ENCODE measurements at regions not wholly inside any gene's neighbourhood (a gene's known extent, or its start where the extent isn't known, plus 50 kb on each side); places are given as distances from the start of the nearest gene placed in this dataset.

DNA sequence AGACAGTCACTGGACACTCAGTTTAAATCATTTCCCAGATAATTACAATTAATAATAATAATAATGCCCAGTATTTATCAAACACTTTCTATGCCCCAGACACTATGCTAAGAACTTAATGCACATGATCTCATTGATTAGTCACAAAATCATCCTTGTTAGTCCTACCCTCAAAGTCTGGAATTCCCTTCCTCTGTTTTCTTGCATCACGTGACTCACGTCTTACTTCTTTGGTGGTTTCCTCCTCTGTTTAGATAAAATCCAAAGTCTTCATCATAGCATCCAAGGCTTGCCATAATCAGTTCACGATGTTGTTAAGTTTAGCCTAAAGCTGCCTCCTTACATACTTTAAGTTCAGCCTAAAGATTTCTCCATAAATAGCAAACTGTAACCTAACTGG is 471.9 kb downstream of the PMP22 start:
- TF ChIP-seq EZH2 (optimal IDR thresholded peaks at IDR 0.05; ENCODE audit: low read depth, low read length) (no peak), EZH2phosphoT487 (IDR thresholded peaks at IDR 0.05; ENCODE audit: low read length) (no peak)
- TF ChIP-seq, protein P1, sequence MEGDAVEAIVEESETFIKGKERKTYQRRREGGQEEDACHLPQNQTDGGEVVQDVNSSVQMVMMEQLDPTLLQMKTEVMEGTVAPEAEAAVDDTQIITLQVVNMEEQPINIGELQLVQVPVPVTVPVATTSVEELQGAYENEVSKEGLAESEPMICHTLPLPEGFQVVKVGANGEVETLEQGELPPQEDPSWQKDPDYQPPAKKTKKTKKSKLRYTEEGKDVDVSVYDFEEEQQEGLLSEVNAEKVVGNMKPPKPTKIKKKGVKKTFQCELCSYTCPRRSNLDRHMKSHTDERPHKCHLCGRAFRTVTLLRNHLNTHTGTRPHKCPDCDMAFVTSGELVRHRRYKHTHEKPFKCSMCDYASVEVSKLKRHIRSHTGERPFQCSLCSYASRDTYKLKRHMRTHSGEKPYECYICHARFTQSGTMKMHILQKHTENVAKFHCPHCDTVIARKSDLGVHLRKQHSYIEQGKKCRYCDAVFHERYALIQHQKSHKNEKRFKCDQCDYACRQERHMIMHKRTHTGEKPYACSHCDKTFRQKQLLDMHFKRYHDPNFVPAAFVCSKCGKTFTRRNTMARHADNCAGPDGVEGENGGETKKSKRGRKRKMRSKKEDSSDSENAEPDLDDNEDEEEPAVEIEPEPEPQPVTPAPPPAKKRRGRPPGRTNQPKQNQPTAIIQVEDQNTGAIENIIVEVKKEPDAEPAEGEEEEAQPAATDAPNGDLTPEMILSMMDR (IDR thresholded peaks at IDR 0.05; ENCODE audit: low read length), result no peak
- DNase-seq, result no peak
- Histone ChIP-seq H3K9me2 (replicated peaks; ENCODE audit: insufficient read depth, low read length) (no peaks in the 10 kb centered on the region), H4K20me1 (ENCODE audit: insufficient read depth, low read length) (no peaks in the 10 kb centered on the region), H3K79me2 (ENCODE audit: low read length) (no peaks in the 10 kb centered on the region), H3K27me3 (replicated peaks; ENCODE audit: insufficient read depth, low read length) (no peaks in the 10 kb centered on the region), H3K36me3 (replicated peaks; ENCODE audit: insufficient read depth, low read length) (no peaks in the 10 kb centered on the region), H2AFZ (ENCODE audit: low read length) (no peak overlapping the region), H3K27ac (ENCODE audit: low read length) (no peak overlapping the region), H3F3A (ENCODE audit: insufficient read depth, low read length) (no peaks in the 10 kb centered on the region), H3K9me3 (replicated peaks; ENCODE audit: insufficient read depth, low read length) (no peaks in the 10 kb centered on the region), H3K4me2 (ENCODE audit: low read depth, low read length) (no peak overlapping the region), H3K4me3 (ENCODE audit: low read length) (no peak overlapping the region), H3K4me1 (ENCODE audit: low read length) (no peaks in the 10 kb centered on the region), H3K9ac (ENCODE audit: low read length) (no peak overlapping the region)

DNA sequence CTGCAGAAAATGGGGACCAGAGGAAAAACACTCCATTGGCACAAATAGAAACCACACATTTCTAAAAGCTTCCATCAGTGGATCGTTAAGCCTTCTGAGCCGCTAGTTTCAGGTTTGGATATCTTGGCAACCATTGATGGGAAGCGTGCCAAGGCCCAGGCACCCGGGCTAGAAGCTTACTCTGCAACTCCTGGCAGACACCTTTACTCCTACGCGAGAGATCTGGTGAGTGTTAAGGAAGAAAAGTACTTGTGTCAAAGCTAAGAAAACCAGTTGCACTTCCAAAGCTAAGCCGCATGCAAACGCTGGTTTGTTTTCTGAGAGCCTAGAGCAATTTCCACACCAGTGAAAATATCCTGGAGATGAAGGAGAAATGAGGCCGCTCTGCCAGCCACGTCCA is 472.4 kb downstream of the PMP22 start:
- Histone ChIP-seq H2AFZ (ENCODE audit: low read length) (no peak overlapping the region), H3K4me3 (ENCODE audit: low read length) (no peak overlapping the region), H3K27ac (ENCODE audit: low read length) (no peak overlapping the region), H3K79me2 (ENCODE audit: low read length) (no peaks in the 10 kb centered on the region), H3K4me2 (ENCODE audit: low read depth, low read length) (no peak overlapping the region), H3F3A (ENCODE audit: insufficient read depth, low read length) (no peaks in the 10 kb centered on the region), H3K9ac (ENCODE audit: low read length) (no peak overlapping the region), H3K9me2 (replicated peaks; ENCODE audit: insufficient read depth, low read length) (no peaks in the 10 kb centered on the region), H4K20me1 (ENCODE audit: insufficient read depth, low read length) (no peaks in the 10 kb centered on the region), H3K9me3 (replicated peaks; ENCODE audit: insufficient read depth, low read length) (no peaks in the 10 kb centered on the region), H3K4me1 (ENCODE audit: low read length) (no peaks in the 10 kb centered on the region), H3K36me3 (replicated peaks; ENCODE audit: insufficient read depth, low read length) (no peaks in the 10 kb centered on the region), H3K27me3 (replicated peaks; ENCODE audit: insufficient read depth, low read length) (no peaks in the 10 kb centered on the region)
- TF ChIP-seq, protein P1 (IDR thresholded peaks at IDR 0.05; ENCODE audit: low read length), result no peak
- TF ChIP-seq EZH2 (optimal IDR thresholded peaks at IDR 0.05; ENCODE audit: low read depth, low read length) (no peak), EZH2phosphoT487 (IDR thresholded peaks at IDR 0.05; ENCODE audit: low read length) (no peak)
- DNase-seq, result no peak

DNA sequence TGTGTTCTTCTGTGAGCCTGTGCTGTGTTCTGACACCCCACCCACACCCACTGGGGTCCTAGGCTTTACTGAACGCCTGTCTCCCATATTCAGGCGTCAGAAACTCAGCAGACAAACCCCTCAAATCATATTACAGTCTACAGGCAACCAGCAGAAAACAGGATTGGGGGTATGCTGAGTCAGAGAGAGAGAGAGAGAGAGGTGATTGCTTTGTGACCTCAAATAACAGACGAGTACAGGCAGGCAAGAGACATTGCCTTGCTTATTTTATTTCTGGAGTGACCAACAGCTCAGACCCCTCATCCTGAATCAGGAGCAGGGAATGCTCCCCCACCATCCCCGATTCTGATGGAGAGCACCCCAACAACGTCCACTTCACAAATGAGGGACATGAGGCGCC is 473.9 kb downstream of the PMP22 start:
- Histone ChIP-seq H3K4me3 (ENCODE audit: low read length) (no peak overlapping the region), H3K9me3 (replicated peaks; ENCODE audit: insufficient read depth, low read length) (no peaks in the 10 kb centered on the region), H4K20me1 (ENCODE audit: insufficient read depth, low read length) (no peaks in the 10 kb centered on the region), H3K4me2 (ENCODE audit: low read depth, low read length) (no peak overlapping the region), H3K79me2 (ENCODE audit: low read length) (no peaks in the 10 kb centered on the region), H3K27ac (ENCODE audit: low read length) (no peak overlapping the region), H3K36me3 (replicated peaks; ENCODE audit: insufficient read depth, low read length) (no peaks in the 10 kb centered on the region), H3K4me1 (ENCODE audit: low read length) (no peaks in the 10 kb centered on the region), H3K27me3 (replicated peaks; ENCODE audit: insufficient read depth, low read length) (no peaks in the 10 kb centered on the region), H3K9me2 (replicated peaks; ENCODE audit: insufficient read depth, low read length) (no peaks in the 10 kb centered on the region), H3K9ac (ENCODE audit: low read length) (no peak overlapping the region), H2AFZ (ENCODE audit: low read length) (no peak overlapping the region), H3F3A (ENCODE audit: insufficient read depth, low read length) (no peaks in the 10 kb centered on the region)
- no peak for DNase-seq
- TF ChIP-seq EZH2phosphoT487 (IDR thresholded peaks at IDR 0.05; ENCODE audit: low read length) (no peak), EZH2 (optimal IDR thresholded peaks at IDR 0.05; ENCODE audit: low read depth, low read length) (no peak)
- TF ChIP-seq, protein P1 (IDR thresholded peaks at IDR 0.05; ENCODE audit: low read length), result no peak
